ENCODE measurements at regions not wholly inside any gene's neighbourhood (a gene's known extent, or its start where the extent isn't known, plus 50 kb on each side); places are given as distances from the start of the nearest gene placed in this dataset.

DNA sequence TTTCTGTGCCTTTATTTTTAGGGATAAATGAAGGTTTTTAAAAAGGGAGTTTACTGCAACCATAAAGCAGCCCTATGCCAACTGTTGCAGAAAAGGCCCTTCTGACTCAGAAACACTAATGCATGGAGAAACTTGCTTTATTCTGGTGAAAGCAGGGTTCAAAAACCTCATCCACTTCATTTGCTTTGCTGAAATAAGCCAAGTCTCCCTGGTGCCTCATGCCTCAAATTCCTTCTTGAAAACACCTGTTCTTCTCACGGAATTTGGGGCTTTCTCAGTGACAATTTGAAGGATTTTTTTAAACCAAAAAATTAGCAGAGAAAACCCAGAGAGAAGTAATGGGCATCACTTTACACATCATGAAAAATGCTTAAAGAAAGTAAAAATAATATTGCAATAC is 349.0 kb downstream of the PCDH7 start:
- no peak overlapping the region for H3K4me3 ChIP-seq (ENCODE audit: low read depth, low read length)
- TF ChIP-seq, protein P1, sequence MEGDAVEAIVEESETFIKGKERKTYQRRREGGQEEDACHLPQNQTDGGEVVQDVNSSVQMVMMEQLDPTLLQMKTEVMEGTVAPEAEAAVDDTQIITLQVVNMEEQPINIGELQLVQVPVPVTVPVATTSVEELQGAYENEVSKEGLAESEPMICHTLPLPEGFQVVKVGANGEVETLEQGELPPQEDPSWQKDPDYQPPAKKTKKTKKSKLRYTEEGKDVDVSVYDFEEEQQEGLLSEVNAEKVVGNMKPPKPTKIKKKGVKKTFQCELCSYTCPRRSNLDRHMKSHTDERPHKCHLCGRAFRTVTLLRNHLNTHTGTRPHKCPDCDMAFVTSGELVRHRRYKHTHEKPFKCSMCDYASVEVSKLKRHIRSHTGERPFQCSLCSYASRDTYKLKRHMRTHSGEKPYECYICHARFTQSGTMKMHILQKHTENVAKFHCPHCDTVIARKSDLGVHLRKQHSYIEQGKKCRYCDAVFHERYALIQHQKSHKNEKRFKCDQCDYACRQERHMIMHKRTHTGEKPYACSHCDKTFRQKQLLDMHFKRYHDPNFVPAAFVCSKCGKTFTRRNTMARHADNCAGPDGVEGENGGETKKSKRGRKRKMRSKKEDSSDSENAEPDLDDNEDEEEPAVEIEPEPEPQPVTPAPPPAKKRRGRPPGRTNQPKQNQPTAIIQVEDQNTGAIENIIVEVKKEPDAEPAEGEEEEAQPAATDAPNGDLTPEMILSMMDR (IDR thresholded peaks at IDR 0.05; ENCODE audit: control insufficient read depth, extremely low read depth, insufficient read depth): no peak
- no peak for DNase-seq (ENCODE audit: low read depth)

DNA sequence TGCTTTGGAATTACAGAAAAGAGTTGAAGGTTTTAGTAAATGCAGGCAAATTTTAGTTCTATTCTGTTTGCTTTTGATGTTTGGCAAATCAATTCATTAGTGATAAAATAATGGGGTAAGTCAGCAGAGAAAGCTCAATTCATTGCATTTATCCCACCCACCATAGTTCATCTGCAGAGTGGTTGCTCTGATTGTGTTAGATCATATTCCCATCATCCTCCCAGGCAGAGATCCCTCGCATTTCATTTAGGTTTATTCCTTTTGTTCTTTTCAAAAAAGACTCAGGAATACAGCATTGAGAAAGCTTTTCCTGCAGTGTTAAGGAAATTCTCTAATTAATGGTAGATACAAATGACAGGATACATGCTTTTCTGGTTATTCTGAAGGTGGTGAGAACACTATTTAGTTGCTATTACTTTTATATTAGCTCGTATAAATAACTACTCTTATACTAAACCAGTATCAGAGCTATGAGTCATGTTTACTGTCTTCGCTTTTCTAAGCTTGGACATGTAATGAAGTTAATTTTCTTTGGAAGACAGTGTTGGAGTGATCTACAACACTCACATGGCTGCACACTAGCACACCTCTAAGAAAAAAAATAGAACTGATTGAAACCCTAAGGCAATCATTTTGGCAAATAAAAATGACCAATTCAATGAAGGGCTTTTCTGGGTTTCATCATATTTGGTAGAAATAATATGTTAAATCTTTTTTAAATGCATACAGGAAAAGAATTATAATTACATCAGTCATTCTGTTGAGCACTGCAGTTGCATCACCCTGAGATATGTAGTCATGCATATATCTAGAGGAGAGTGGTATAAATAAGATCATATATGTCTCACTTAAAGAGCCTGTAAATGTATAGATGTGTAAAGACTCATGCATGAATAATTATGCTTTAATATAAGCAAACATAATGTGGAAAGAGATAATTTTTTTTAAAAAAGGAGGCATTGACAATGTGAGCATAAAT is 351.6 kb downstream of the PCDH7 start:
- no peak for DNase-seq (ENCODE audit: low read depth)
- H3K4me3 ChIP-seq (ENCODE audit: low read depth, low read length): no peak overlapping the region
- TF ChIP-seq, protein P1 (IDR thresholded peaks at IDR 0.05; ENCODE audit: control insufficient read depth, extremely low read depth, insufficient read depth): no peak

- no peak for DNase-seq (ENCODE audit: low read depth)
- TF ChIP-seq, protein P1 (IDR thresholded peaks at IDR 0.05; ENCODE audit: control insufficient read depth, extremely low read depth, insufficient read depth): no peak
- H3K4me3 ChIP-seq (ENCODE audit: low read depth, low read length): no peak overlapping the region
Observed at GRCh38 chr4:31075969-31076368, 355.8 kb downstream of the PCDH7 start.

DNA sequence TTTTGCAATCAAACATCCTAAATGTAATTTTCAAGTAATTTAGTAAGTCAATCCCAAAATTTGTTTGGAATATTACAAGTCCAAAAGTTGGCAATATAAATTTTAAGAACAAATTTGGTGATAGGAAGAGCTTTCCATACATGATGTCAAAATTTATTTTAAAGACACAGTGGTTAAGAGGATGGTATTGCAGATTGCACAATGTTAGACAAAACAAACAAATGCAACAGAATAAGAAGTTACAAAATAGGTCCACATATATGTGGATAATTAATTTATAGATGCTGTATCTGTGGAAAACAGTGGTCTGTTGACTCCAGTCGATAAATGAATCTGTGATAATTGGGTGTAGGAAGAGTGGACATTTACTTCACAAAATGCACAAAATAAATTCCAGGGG is 358.5 kb downstream of the PCDH7 start:
- no peak for DNase-seq (ENCODE audit: low read depth)
- TF ChIP-seq, protein P1 (IDR thresholded peaks at IDR 0.05; ENCODE audit: control insufficient read depth, extremely low read depth, insufficient read depth): no peak
- H3K4me3 ChIP-seq (ENCODE audit: low read depth, low read length): no peak overlapping the region

- TF ChIP-seq, protein P1 (IDR thresholded peaks at IDR 0.05; ENCODE audit: control insufficient read depth, extremely low read depth, insufficient read depth): no peak
- no peak for DNase-seq (ENCODE audit: low read depth)
- H3K4me3 ChIP-seq (ENCODE audit: low read depth, low read length): no peak overlapping the region
Observed at GRCh38 chr4:31080887-31081286, 360.7 kb downstream of the PCDH7 start.

DNA sequence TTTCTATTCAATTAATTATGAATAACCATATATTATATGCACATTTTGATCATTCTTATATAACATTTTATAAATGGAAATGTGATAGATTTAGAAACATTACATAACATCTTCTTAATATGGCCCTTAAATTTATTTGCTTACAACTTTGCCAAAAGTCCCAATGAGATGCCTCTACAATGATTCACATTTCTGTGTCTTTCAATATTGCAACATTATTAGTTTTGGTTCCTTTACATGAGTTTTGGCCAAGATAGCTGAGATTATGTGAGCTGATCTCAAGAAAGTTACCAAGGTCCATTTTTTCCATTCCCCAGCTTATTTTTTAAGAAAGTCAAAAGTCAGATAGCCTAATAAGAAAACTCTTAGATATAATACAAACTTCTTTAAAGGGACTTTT is 361.2 kb downstream of the PCDH7 start:
- DNase-seq (ENCODE audit: low read depth): no peak
- TF ChIP-seq, protein P1 (IDR thresholded peaks at IDR 0.05; ENCODE audit: control insufficient read depth, extremely low read depth, insufficient read depth): no peak
- H3K4me3 ChIP-seq (ENCODE audit: low read depth, low read length): no peak overlapping the region

Measured in LNCaP clone FGC (cell line).